ENCODE measurements at regions not wholly inside any gene's neighbourhood (a gene's known extent, or its start where the extent isn't known, plus 50 kb on each side); places are given as distances from the start of the nearest gene placed in this dataset.

DNA sequence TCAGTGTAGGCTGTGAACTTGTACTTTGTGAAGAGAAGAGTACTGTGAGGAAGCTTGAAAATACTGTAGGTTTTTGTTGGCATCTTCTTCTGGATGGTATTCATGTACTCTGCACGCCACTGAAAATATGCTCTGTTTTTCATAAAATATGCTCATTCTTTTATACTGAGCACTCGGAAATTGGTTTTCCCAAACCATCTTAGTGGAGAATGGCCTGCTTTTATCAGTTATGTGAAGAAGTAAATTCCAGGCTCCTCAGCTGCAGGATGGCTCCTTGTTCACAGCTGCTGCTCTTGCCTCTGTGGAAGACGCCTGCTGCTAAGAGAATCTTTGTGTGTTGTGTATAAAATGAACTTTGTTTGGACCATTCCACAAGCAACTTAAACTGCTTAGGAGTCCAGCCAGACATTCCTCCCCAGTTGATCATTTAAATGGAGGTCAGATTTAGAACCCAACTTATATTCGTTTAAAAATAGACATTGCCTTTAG, 443.5 kb upstream of the RGS6 start:
- Histone ChIP-seq H3K4me1 (ENCODE audit: control insufficient read depth, insufficient read depth, low read depth, low read length) (no peaks in the 10 kb centered on the region), H3K14ac (ENCODE audit: low read length in 2 of 2) (no peak overlapping the region), H3K27me3 (ENCODE audit: control insufficient read depth in 1 of 2, insufficient read depth in 1 of 2, low read length in 2 of 2) (no peaks in the 10 kb centered on the region), H3K9ac (ENCODE audit: low read length) (no peak overlapping the region), H3K27ac (ENCODE audit: low read length, poor library complexity, severe bottlenecking) (no peak overlapping the region), H3K79me1 (replicated peaks; ENCODE audit: low read length, poor library complexity, severe bottlenecking) (peaks cover 15% of the 10 kb centered on the region), H2AFZ (ENCODE audit: low read depth, low read length) (no peak overlapping the region), H3K4me2 (ENCODE audit: low read length, poor library complexity, severe bottlenecking) (no peak overlapping the region), H4K8ac (ENCODE audit: low read length) (no peak overlapping the region), H3K36me3 (ENCODE audit: control insufficient read depth in 1 of 2, insufficient read depth in 2 of 2, low read depth in 1 of 2, low read length in 2 of 2) (no peaks in the 10 kb centered on the region), H2BK15ac (ENCODE audit: low read depth, poor library complexity, severe bottlenecking) (no peak overlapping the region), H2BK12ac (ENCODE audit: low read length in 2 of 2) (no peak overlapping the region), H3K4me3 (ENCODE audit: insufficient read depth in 1 of 2, low read depth in 1 of 2, low read length in 2 of 2) (no peak overlapping the region), H3K9me3 (ENCODE audit: control insufficient read depth, low read length) (no peaks in the 10 kb centered on the region), H2BK5ac (ENCODE audit: low read depth, low read length, poor library complexity, severe bottlenecking) (no peak overlapping the region), H2BK120ac (ENCODE audit: low read depth, low read length) (no peak overlapping the region), H3K4ac (ENCODE audit: low read depth in 1 of 2, low read length in 2 of 2) (no peak overlapping the region), H3K18ac (ENCODE audit: low read depth in 1 of 2, low read length in 2 of 2) (no peak overlapping the region), H2AK5ac (ENCODE audit: low read length, severe bottlenecking) (no peak overlapping the region), H4K91ac (ENCODE audit: low read length) (no peak overlapping the region), H3K23ac (ENCODE audit: low read length in 2 of 2) (no peak overlapping the region)
- 75% methylated on average over 3 of the region's 4 CpGs for WGBS
- peak; percentile 37 for DNase-seq

DNA sequence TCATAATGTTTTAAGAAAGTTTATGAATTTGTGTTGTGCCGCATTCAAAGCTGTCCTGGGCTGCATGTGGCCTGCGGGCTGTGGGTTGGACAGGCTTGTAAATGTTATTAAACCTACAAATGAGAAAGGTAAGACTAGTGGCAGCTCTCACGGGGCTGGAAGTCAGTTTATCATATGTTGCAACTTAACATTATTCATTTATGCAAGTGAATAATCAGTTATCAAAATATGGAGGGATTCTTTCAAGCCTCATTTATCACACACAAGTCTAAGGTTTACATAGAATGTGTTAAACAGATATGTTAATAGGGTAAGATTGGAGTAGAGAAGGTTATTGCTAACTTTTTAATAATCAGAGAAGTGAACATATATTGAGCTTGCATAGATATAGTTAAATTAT, 442.5 kb upstream of the RGS6 start:
- Histone ChIP-seq H3K18ac (ENCODE audit: low read depth in 1 of 2, low read length in 2 of 2) (no peak overlapping the region), H2AK5ac (ENCODE audit: low read length, severe bottlenecking) (no peak overlapping the region), H3K79me1 (replicated peaks; ENCODE audit: low read length, poor library complexity, severe bottlenecking) (peaks cover 18% of the 10 kb centered on the region), H2BK5ac (ENCODE audit: low read depth, low read length, poor library complexity, severe bottlenecking) (no peak overlapping the region), H3K23ac (ENCODE audit: low read length in 2 of 2) (no peak overlapping the region), H2BK120ac (ENCODE audit: low read depth, low read length) (no peak overlapping the region), H3K14ac (ENCODE audit: low read length in 2 of 2) (no peak overlapping the region), H2BK12ac (ENCODE audit: low read length in 2 of 2) (no peak overlapping the region), H2AFZ (ENCODE audit: low read depth, low read length) (no peak overlapping the region), H3K4ac (ENCODE audit: low read depth in 1 of 2, low read length in 2 of 2) (no peak overlapping the region), H3K9ac (ENCODE audit: low read length) (no peak overlapping the region), H3K27me3 (ENCODE audit: control insufficient read depth in 1 of 2, insufficient read depth in 1 of 2, low read length in 2 of 2) (no peaks in the 10 kb centered on the region), H3K9me3 (ENCODE audit: control insufficient read depth, low read length) (no peaks in the 10 kb centered on the region), H3K27ac (ENCODE audit: low read length, poor library complexity, severe bottlenecking) (no peak overlapping the region), H4K91ac (ENCODE audit: low read length) (no peak overlapping the region), H4K8ac (ENCODE audit: low read length) (no peak overlapping the region), H3K4me1 (ENCODE audit: control insufficient read depth, insufficient read depth, low read depth, low read length) (no peaks in the 10 kb centered on the region), H3K4me2 (ENCODE audit: low read length, poor library complexity, severe bottlenecking) (no peak overlapping the region), H3K4me3 (ENCODE audit: insufficient read depth in 1 of 2, low read depth in 1 of 2, low read length in 2 of 2) (no peak overlapping the region), H3K36me3 (ENCODE audit: control insufficient read depth in 1 of 2, insufficient read depth in 2 of 2, low read depth in 1 of 2, low read length in 2 of 2) (no peaks in the 10 kb centered on the region), H2BK15ac (ENCODE audit: low read depth, poor library complexity, severe bottlenecking) (no peak overlapping the region)
- 97% methylated on average over 2 of the region's 3 CpGs for WGBS
- no peak for DNase-seq

DNA sequence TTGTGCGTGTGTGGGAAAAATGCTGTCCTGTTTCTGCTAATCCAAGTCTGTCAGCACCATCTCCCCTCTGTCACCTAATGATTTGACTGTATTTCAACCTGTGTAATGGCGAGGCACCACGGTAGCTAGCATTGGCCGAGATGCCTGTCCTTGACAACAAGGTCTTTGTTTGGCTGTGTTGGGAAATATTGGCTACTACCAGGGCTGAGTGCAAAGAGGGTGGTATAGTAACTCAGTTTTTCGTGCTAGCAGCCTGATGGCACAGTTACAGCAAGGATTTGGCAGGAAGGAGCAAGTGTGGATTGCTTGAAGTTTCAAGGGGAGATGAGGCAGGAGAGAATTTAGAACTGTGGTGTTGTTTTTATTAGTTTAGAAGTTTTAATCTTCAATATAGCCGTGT, 440.3 kb upstream of the RGS6 start:
- H4K8ac ChIP-seq (ENCODE audit: low read length), result no peak overlapping the region
- peaks cover 10% of the 10 kb centered on the region for H3K9me3 ChIP-seq (ENCODE audit: control insufficient read depth, low read length)
- H3K36me3 ChIP-seq (ENCODE audit: control insufficient read depth in 1 of 2, insufficient read depth in 2 of 2, low read depth in 1 of 2, low read length in 2 of 2), result no peaks in the 10 kb centered on the region
- H3K27ac ChIP-seq (ENCODE audit: low read length, poor library complexity, severe bottlenecking), result no peak overlapping the region
- H2AFZ ChIP-seq (ENCODE audit: low read depth, low read length), result no peak overlapping the region
- H3K4me1 ChIP-seq (ENCODE audit: control insufficient read depth, insufficient read depth, low read depth, low read length), result no peaks in the 10 kb centered on the region
- 92% methylated on average over 6 of the region's 6 CpGs for WGBS
- H3K4me3 ChIP-seq (ENCODE audit: insufficient read depth in 1 of 2, low read depth in 1 of 2, low read length in 2 of 2), result no peak overlapping the region
- no peak overlapping the region for H2BK120ac ChIP-seq (ENCODE audit: low read depth, low read length)
- no peaks in the 10 kb centered on the region for H3K27me3 ChIP-seq (ENCODE audit: control insufficient read depth in 1 of 2, insufficient read depth in 1 of 2, low read length in 2 of 2)
- no peak overlapping the region for H3K23ac ChIP-seq (ENCODE audit: low read length in 2 of 2)
- H2BK5ac ChIP-seq (ENCODE audit: low read depth, low read length, poor library complexity, severe bottlenecking), result no peak overlapping the region
- no peak overlapping the region for H2AK5ac ChIP-seq (ENCODE audit: low read length, severe bottlenecking)
- H3K4me2 ChIP-seq (ENCODE audit: low read length, poor library complexity, severe bottlenecking), result no peak overlapping the region
- no peak overlapping the region for H2BK15ac ChIP-seq (ENCODE audit: low read depth, poor library complexity, severe bottlenecking)
- H2BK12ac ChIP-seq (ENCODE audit: low read length in 2 of 2), result peak overlapping the region in 1 of 2 experiments; percentile 27
- peak; percentile 14 for DNase-seq
- peaks cover 13% of the 10 kb centered on the region for H3K79me1 ChIP-seq (replicated peaks; ENCODE audit: low read length, poor library complexity, severe bottlenecking)
- peak overlapping the region in 1 of 2 experiments; percentile 71 for H3K18ac ChIP-seq (ENCODE audit: low read depth in 1 of 2, low read length in 2 of 2)
- H3K9ac ChIP-seq (ENCODE audit: low read length), result no peak overlapping the region
- peak overlapping the region; percentile 34 for H4K91ac ChIP-seq (ENCODE audit: low read length)
- no peak overlapping the region for H3K14ac ChIP-seq (ENCODE audit: low read length in 2 of 2)
- peak overlapping the region in 1 of 2 experiments; percentile 40 for H3K4ac ChIP-seq (ENCODE audit: low read depth in 1 of 2, low read length in 2 of 2)

DNA sequence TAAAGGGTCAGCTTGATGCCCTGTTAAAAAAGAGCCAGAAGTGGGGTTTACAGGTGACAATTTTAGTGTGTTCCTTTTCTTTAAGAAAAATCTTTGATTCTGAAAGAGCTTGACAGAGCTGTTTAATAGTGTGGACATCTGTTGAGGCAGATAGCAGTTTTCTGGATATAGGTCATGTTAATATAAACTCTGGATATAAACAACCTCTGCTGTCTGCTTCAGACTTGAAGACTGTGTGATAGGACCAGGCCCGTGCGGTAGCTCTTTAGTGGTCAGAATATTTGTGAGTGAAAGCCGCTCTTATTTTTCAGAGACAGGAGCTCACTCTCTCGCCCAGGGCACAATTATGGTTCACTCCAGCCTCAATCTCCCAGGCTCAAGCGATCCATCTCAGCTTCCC, 439.9 kb upstream of the RGS6 start:
- no peaks in the 10 kb centered on the region for H3K27me3 ChIP-seq (ENCODE audit: control insufficient read depth in 1 of 2, insufficient read depth in 1 of 2, low read length in 2 of 2)
- no peak overlapping the region for H4K91ac ChIP-seq (ENCODE audit: low read length)
- H3K18ac ChIP-seq (ENCODE audit: low read depth in 1 of 2, low read length in 2 of 2), result no peak overlapping the region
- H3K27ac ChIP-seq (ENCODE audit: low read length, poor library complexity, severe bottlenecking), result no peak overlapping the region
- peaks cover 11% of the 10 kb centered on the region for H3K79me1 ChIP-seq (replicated peaks; ENCODE audit: low read length, poor library complexity, severe bottlenecking)
- H3K4ac ChIP-seq (ENCODE audit: low read depth in 1 of 2, low read length in 2 of 2), result no peak overlapping the region
- no peak overlapping the region for H3K9ac ChIP-seq (ENCODE audit: low read length)
- H2AFZ ChIP-seq (ENCODE audit: low read depth, low read length), result no peak overlapping the region
- no peak overlapping the region for H3K4me2 ChIP-seq (ENCODE audit: low read length, poor library complexity, severe bottlenecking)
- H3K9me3 ChIP-seq (ENCODE audit: control insufficient read depth, low read length), result peaks cover 10% of the 10 kb centered on the region
- H2BK5ac ChIP-seq (ENCODE audit: low read depth, low read length, poor library complexity, severe bottlenecking), result no peak overlapping the region
- H2BK120ac ChIP-seq (ENCODE audit: low read depth, low read length), result no peak overlapping the region
- no peak overlapping the region for H3K4me3 ChIP-seq (ENCODE audit: insufficient read depth in 1 of 2, low read depth in 1 of 2, low read length in 2 of 2)
- no peak overlapping the region for H2BK12ac ChIP-seq (ENCODE audit: low read length in 2 of 2)
- WGBS, result 44% methylated on average over 5 of the region's 5 CpGs
- no peaks in the 10 kb centered on the region for H3K36me3 ChIP-seq (ENCODE audit: control insufficient read depth in 1 of 2, insufficient read depth in 2 of 2, low read depth in 1 of 2, low read length in 2 of 2)
- peak; percentile 62 for DNase-seq
- no peak overlapping the region for H4K8ac ChIP-seq (ENCODE audit: low read length)
- no peaks in the 10 kb centered on the region for H3K4me1 ChIP-seq (ENCODE audit: control insufficient read depth, insufficient read depth, low read depth, low read length)
- no peak overlapping the region for H2BK15ac ChIP-seq (ENCODE audit: low read depth, poor library complexity, severe bottlenecking)
- no peak overlapping the region for H2AK5ac ChIP-seq (ENCODE audit: low read length, severe bottlenecking)
- no peak overlapping the region for H3K14ac ChIP-seq (ENCODE audit: low read length in 2 of 2)
- H3K23ac ChIP-seq (ENCODE audit: low read length in 2 of 2), result no peak overlapping the region

All from mesenchymal stem cell (in vitro differentiated cells and primary cell).